ENCODE measurements at regions not wholly inside any gene's neighbourhood (a gene's known extent, or its start where the extent isn't known, plus 50 kb on each side); places are given as distances from the start of the nearest gene placed in this dataset.

- TF ChIP-seq, protein P1, sequence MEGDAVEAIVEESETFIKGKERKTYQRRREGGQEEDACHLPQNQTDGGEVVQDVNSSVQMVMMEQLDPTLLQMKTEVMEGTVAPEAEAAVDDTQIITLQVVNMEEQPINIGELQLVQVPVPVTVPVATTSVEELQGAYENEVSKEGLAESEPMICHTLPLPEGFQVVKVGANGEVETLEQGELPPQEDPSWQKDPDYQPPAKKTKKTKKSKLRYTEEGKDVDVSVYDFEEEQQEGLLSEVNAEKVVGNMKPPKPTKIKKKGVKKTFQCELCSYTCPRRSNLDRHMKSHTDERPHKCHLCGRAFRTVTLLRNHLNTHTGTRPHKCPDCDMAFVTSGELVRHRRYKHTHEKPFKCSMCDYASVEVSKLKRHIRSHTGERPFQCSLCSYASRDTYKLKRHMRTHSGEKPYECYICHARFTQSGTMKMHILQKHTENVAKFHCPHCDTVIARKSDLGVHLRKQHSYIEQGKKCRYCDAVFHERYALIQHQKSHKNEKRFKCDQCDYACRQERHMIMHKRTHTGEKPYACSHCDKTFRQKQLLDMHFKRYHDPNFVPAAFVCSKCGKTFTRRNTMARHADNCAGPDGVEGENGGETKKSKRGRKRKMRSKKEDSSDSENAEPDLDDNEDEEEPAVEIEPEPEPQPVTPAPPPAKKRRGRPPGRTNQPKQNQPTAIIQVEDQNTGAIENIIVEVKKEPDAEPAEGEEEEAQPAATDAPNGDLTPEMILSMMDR (IDR thresholded peaks at IDR 0.05; ENCODE audit: control extremely low read depth in 1 of 3, insufficient read depth in 1 of 3, low read depth in 1 of 3, low read length in 3 of 3): no peak
- no peak for TF ChIP-seq SIN3A (conservative IDR thresholded peaks at IDR 0.05 in 1 of 2, IDR thresholded peaks at IDR 0.05 in 1 of 2; ENCODE audit: low read depth in 1 of 2, low read length in 2 of 2)
- no peak for TF ChIP-seq POLR2A (IDR thresholded peaks at IDR 0.05; ENCODE audit: control extremely low read depth in 1 of 2, low read depth in 2 of 2, low read length in 2 of 2)
- TF ChIP-seq HDAC2 (IDR thresholded peaks at IDR 0.05; ENCODE audit: borderline replicate concordance in 1 of 2, low read depth in 2 of 2, low read length in 2 of 2): no peak
- no peak for TF ChIP-seq SP2 (IDR thresholded peaks at IDR 0.05; ENCODE audit: low read length)
- no peak for TF ChIP-seq PHF8 (conservative IDR thresholded peaks at IDR 0.05; ENCODE audit: low read depth, low read length)
Observed at GRCh38 chr12:83801972-83802371, 1110.6 kb downstream of the SLC6A15 start.

Measured in H1 (cell line).